ENCODE measurements at regions not wholly inside any gene's neighbourhood (a gene's known extent, or its start where the extent isn't known, plus 50 kb on each side); places are given as distances from the start of the nearest gene placed in this dataset.

- no peak for TF ChIP-seq PATZ1 (CRISPR knock-in tag; IDR thresholded peaks at IDR 0.05; ENCODE audit: borderline replicate concordance)
- no peak for TF ChIP-seq ZFP30 (CRISPR knock-in tag; IDR thresholded peaks at IDR 0.05)
- TF ChIP-seq RARB (CRISPR knock-in tag; IDR thresholded peaks at IDR 0.05): no peak
- no peak for TF ChIP-seq ISL1 (CRISPR knock-in tag; IDR thresholded peaks at IDR 0.05)
- no peak for TF ChIP-seq BACH2 (CRISPR knock-in tag; IDR thresholded peaks at IDR 0.05; ENCODE audit: borderline replicate concordance)
- TF ChIP-seq CREB5 (CRISPR knock-in tag; IDR thresholded peaks at IDR 0.05; ENCODE audit: low read depth): no peak
- no peak for TF ChIP-seq TCF4 (CRISPR knock-in tag; IDR thresholded peaks at IDR 0.05; ENCODE audit: borderline replicate concordance)
- TF ChIP-seq PPARA (CRISPR knock-in tag; IDR thresholded peaks at IDR 0.05; ENCODE audit: borderline replicate concordance): no peak
- TF ChIP-seq ZNF70 (CRISPR knock-in tag; IDR thresholded peaks at IDR 0.05): no peak
- TF ChIP-seq SNAI2 (CRISPR knock-in tag; IDR thresholded peaks at IDR 0.05): no peak
- TF ChIP-seq CSDC2 (CRISPR knock-in tag; IDR thresholded peaks at IDR 0.05): no peak
- no peak for TF ChIP-seq ZNF8 (CRISPR knock-in tag; IDR thresholded peaks at IDR 0.05)
- TF ChIP-seq OSR1 (CRISPR knock-in tag; IDR thresholded peaks at IDR 0.05): no peak
- TF ChIP-seq POU6F1 (CRISPR knock-in tag; IDR thresholded peaks at IDR 0.05; ENCODE audit: borderline replicate concordance, low read depth): no peak
These were observed 1314.2 kb upstream of the LRRTM3 start for GRCh38 chr10:65611592-65611991.
